ENCODE measurements at regions not wholly inside any gene's neighbourhood (a gene's known extent, or its start where the extent isn't known, plus 50 kb on each side); places are given as distances from the start of the nearest gene placed in this dataset.

DNA sequence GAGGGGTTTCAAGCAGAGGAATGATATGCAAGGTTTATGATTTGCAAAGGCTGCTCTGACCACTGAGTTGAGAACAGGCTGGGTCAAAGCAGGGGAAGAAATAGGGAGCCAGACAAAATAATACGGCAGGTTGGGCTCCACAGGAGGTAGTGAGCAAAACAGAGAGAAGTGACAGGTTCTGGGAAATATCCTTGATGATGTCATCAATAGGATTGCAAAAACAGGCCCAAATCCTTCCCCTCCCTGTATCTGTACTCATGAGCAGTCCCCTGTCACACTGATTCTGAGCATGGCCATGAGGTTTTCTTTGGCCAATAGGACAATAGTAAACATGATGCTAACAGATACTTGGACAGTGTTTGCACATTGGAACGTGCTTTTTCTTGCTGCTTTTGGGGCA, 471.8 kb upstream of the BRINP1 start:
- Mint-ChIP-seq H3K36me3 (ENCODE audit: low read depth) (no peaks in the 10 kb centered on the region), H3K4me1 (peaks cover 16% of the 10 kb centered on the region), H3K27ac (ENCODE audit: unreplicated experiment) (no peak overlapping the region), H3K4me3 (no peak overlapping the region), H3K9me3 (no peaks in the 10 kb centered on the region), H3K27me3 (ENCODE audit: low read depth) (no peaks in the 10 kb centered on the region)
- DNase-seq (ENCODE audit: low read depth, low spot score) = no peak
- TF ChIP-seq CTCF (conservative IDR thresholded peaks at IDR 0.05) = no peak

- no peaks in the 10 kb centered on the region for H3K9me3 Mint-ChIP-seq
- H3K27ac Mint-ChIP-seq (ENCODE audit: unreplicated experiment) = peak overlapping the region; percentile 16
- no peaks in the 10 kb centered on the region for H3K36me3 Mint-ChIP-seq (ENCODE audit: low read depth)
- H3K27me3 Mint-ChIP-seq (ENCODE audit: low read depth) = no peaks in the 10 kb centered on the region
- peak; percentile 7 for DNase-seq (ENCODE audit: low read depth, low spot score)
- no peak overlapping the region for H3K4me3 Mint-ChIP-seq
- H3K4me1 Mint-ChIP-seq = peaks cover 16% of the 10 kb centered on the region
- TF ChIP-seq CTCF (conservative IDR thresholded peaks at IDR 0.05) = no peak
Measured at GRCh38 chr9:119839888-119840287, 470.7 kb upstream of the BRINP1 start.

DNA sequence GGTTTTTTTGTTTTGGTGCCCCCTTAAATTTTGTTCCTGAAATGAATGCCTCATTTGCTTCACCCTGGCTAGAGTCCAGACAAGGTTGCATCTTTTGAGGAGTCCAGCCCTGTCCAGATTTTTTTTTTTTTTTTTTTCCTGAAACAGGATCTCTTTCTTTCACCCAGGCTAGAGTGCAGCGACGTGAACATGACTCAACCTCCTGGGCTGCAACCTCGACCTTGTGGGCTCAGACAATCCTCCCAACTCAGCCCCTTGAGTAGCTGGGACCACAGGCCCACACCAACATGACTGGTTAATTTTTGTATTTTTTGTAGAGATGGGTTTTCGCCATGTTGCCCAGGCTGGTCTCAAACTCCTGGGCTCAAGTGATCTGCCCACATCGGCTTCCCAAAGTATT, 469.0 kb upstream of the BRINP1 start:
- no peak for DNase-seq (ENCODE audit: low read depth, low spot score)
- Mint-ChIP-seq H3K4me3 (no peak overlapping the region), H3K4me1 (peaks cover 16% of the 10 kb centered on the region), H3K9me3 (no peaks in the 10 kb centered on the region), H3K27ac (ENCODE audit: unreplicated experiment) (no peak overlapping the region), H3K36me3 (ENCODE audit: low read depth) (no peaks in the 10 kb centered on the region), H3K27me3 (ENCODE audit: low read depth) (peaks cover 10% of the 10 kb centered on the region)
- TF ChIP-seq CTCF (conservative IDR thresholded peaks at IDR 0.05) = no peak

- peaks cover 21% of the 10 kb centered on the region for H3K27me3 Mint-ChIP-seq (ENCODE audit: low read depth)
- no peak for DNase-seq (ENCODE audit: low read depth, low spot score)
- no peaks in the 10 kb centered on the region for H3K9me3 Mint-ChIP-seq
- H3K36me3 Mint-ChIP-seq (ENCODE audit: low read depth) = no peaks in the 10 kb centered on the region
- no peak overlapping the region for H3K4me3 Mint-ChIP-seq
- H3K4me1 Mint-ChIP-seq = peaks cover 16% of the 10 kb centered on the region
- no peak overlapping the region for H3K27ac Mint-ChIP-seq (ENCODE audit: unreplicated experiment)
- TF ChIP-seq CTCF (conservative IDR thresholded peaks at IDR 0.05) = no peak
Measured at GRCh38 chr9:119836036-119836435, 466.8 kb upstream of the BRINP1 start.

DNA sequence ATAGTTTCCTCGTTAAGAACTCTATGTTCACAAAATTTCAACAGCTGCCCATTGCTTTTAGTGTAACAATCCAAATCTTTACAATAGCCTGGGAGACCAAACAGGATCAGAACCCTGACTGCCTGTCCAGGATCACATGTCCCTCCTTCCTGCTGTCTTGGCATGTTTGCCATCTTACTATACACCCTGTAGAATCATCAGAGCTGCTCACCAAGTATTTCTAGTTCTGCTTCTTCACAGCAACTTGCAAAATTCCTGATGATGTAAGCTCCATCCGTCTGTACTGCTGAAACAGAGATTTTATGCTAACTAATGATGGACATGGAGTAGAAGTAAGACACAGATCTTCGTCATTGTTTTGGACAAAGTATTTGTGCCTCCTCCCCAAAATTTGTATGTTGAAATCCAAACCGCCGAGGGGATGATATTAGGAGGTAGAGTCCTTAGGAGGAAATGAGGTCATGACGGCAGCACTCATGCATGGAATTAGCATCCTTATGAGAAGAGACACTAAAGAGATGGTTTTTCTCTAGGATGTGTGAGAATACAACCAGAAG, 464.9 kb upstream of the BRINP1 start:
- peaks cover 25% of the 10 kb centered on the region for H3K27me3 Mint-ChIP-seq (ENCODE audit: low read depth)
- TF ChIP-seq CTCF (conservative IDR thresholded peaks at IDR 0.05) = no peak

More for the DNA sequence above, 464.9 kb upstream of the BRINP1 start:
- Mint-ChIP-seq H3K4me1 (peaks cover 4% of the 10 kb centered on the region), H3K27ac (ENCODE audit: unreplicated experiment) (no peak overlapping the region), H3K36me3 (ENCODE audit: low read depth) (no peaks in the 10 kb centered on the region), H3K4me3 (no peak overlapping the region), H3K9me3 (no peaks in the 10 kb centered on the region)
- DNase-seq (ENCODE audit: low read depth, low spot score) = no peak

Measured in neural crest cell (in vitro differentiated cells).